Loucy (cell line): ENCODE measurements at regions not wholly inside any gene's neighbourhood (a gene's known extent, or its start where the extent isn't known, plus 50 kb on each side); places are given as distances from the start of the nearest gene placed in this dataset.

Experiments used
- CTCF ChIP-seq: fragments of 200-600 bp; sonication (generic); conservative IDR thresholded peaks from 2 replicates; pipeline ENCODE4 v1.5.1; 2014; ENCODE audit warnings: mild to moderate bottlenecking, antibody characterized with exemption, low read length
- EZH2phosphoT487 ChIP-seq: fragments of 200-600 bp; IDR thresholded peaks from 2 replicates; pipeline ENCODE4 v1.6.1; 2018; ENCODE audit warnings: antibody characterized with exemption, mild to moderate bottlenecking, moderate library complexity, borderline replicate concordance

GRCh38 chr11:116172851-116173250 lies 599.9 kb downstream of the BUD13 start:
- no peak for TF ChIP-seq CTCF
- TF ChIP-seq EZH2phosphoT487, result no peak
